ENCODE measurements at regions not wholly inside any gene's neighbourhood (a gene's known extent, or its start where the extent isn't known, plus 50 kb on each side); places are given as distances from the start of the nearest gene placed in this dataset.

DNA sequence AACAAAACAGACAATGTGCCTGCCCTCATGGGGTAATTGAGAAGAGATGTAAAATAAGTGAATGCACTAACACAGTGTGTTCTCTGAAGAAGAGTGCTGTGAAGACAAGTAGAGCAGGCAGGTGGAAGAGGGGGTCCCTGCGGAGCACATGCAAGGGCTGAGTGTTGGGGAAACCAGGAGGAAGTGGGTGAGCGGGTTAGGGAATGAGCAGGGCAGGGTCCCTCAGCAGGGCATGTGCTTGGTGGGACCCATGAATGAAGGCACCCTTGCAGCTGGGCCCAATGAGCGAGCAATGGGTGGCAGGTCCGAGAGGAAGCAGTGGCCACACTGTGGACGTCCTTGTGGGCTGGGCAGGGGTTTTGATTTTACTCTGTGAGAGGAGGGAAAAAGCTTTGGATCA lies 376.6 kb upstream of the COBL start:
- Mint-ChIP-seq H3K36me3 (ENCODE audit: low read depth) (no peaks in the 10 kb centered on the region), H3K4me3 (ENCODE audit: unreplicated experiment) (no peak overlapping the region)

GRCh38 chr7:51689547-51689946 lies 372.9 kb upstream of the COBL start:
- no peak for TF ChIP-seq CTCF (IDR thresholded peaks at IDR 0.05)
- Mint-ChIP-seq H3K27ac (ENCODE audit: unreplicated experiment) (no peak overlapping the region), H3K4me1 (ENCODE audit: low read depth) (no peaks in the 10 kb centered on the region), H3K9me3 (ENCODE audit: low read depth) (peaks cover 16% of the 10 kb centered on the region), H3K4me3 (ENCODE audit: unreplicated experiment) (no peak overlapping the region), H3K36me3 (ENCODE audit: low read depth) (no peaks in the 10 kb centered on the region), H3K27me3 (ENCODE audit: low read depth) (no peaks in the 10 kb centered on the region)
- no peak for DNase-seq (ENCODE audit: low spot score)

More for the DNA sequence above, 376.6 kb upstream of the COBL start:
- Mint-ChIP-seq H3K9me3 (ENCODE audit: low read depth) (peaks cover 5% of the 10 kb centered on the region), H3K27ac (ENCODE audit: unreplicated experiment) (no peak overlapping the region), H3K4me1 (ENCODE audit: low read depth) (no peaks in the 10 kb centered on the region), H3K27me3 (ENCODE audit: low read depth) (no peaks in the 10 kb centered on the region)
- no peak for TF ChIP-seq CTCF (IDR thresholded peaks at IDR 0.05)
- no peak for DNase-seq (ENCODE audit: low spot score)

- no peak overlapping the region for H3K4me3 Mint-ChIP-seq (ENCODE audit: unreplicated experiment)
These were observed 369.2 kb upstream of the COBL start for GRCh38 chr7:51685794-51686193.

DNA sequence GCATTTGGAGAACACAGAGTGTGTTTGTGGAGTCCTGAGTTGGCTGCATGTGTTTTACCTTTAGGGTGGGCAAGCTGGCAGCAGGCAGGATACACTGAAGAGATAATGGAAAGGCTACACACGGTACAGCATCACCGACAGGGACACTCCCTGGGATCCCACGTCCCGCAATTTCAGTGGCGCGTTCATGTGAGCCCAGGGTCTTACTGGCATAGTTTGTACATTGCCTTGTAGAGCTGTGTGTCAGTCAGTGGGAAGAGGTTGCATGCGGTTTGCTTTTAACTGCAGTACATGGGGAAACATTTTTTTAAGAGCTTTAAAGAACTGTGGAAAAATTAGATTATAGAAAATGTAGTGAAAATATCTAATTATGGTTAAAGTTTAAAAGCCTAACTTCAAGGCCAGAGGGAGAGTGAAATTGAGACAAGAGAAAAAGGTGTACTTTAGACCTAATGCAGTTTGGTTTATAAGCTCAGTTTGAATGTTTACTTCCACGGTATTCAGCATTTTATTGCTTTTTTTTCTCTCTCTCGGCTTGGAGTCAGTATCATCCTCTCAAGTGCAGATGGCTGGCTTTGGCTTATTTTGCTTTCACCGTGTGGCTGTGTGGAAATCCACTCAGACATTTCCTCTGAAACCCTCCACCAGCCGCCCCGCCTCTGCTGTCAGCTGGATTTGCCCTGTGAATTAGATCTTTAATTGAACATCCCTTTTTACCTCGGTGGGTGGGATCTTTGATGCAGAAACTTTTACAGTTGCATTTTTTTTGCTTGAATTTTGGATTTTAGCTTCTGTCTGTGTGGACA lies 364.2 kb upstream of the COBL start:
- TF ChIP-seq CTCF (IDR thresholded peaks at IDR 0.05) = no peak
- no peak for DNase-seq (ENCODE audit: low spot score)
- no peaks in the 10 kb centered on the region for H3K27me3 Mint-ChIP-seq (ENCODE audit: low read depth)
- H3K27ac Mint-ChIP-seq (ENCODE audit: unreplicated experiment) = no peak overlapping the region
- H3K4me3 Mint-ChIP-seq (ENCODE audit: unreplicated experiment) = no peak overlapping the region
- peaks cover 20% of the 10 kb centered on the region for H3K9me3 Mint-ChIP-seq (ENCODE audit: low read depth)
- H3K36me3 Mint-ChIP-seq (ENCODE audit: low read depth) = no peaks in the 10 kb centered on the region
- no peaks in the 10 kb centered on the region for H3K4me1 Mint-ChIP-seq (ENCODE audit: low read depth)

More at GRCh38 chr7:51685794-51686193, 369.2 kb upstream of the COBL start:
- H3K27me3 Mint-ChIP-seq (ENCODE audit: low read depth) = no peaks in the 10 kb centered on the region
- H3K36me3 Mint-ChIP-seq (ENCODE audit: low read depth) = no peaks in the 10 kb centered on the region
- no peak for DNase-seq (ENCODE audit: low spot score)
- no peaks in the 10 kb centered on the region for H3K4me1 Mint-ChIP-seq (ENCODE audit: low read depth)
- no peak overlapping the region for H3K27ac Mint-ChIP-seq (ENCODE audit: unreplicated experiment)
- TF ChIP-seq CTCF (IDR thresholded peaks at IDR 0.05) = no peak
- peaks cover 26% of the 10 kb centered on the region for H3K9me3 Mint-ChIP-seq (ENCODE audit: low read depth)

DNA sequence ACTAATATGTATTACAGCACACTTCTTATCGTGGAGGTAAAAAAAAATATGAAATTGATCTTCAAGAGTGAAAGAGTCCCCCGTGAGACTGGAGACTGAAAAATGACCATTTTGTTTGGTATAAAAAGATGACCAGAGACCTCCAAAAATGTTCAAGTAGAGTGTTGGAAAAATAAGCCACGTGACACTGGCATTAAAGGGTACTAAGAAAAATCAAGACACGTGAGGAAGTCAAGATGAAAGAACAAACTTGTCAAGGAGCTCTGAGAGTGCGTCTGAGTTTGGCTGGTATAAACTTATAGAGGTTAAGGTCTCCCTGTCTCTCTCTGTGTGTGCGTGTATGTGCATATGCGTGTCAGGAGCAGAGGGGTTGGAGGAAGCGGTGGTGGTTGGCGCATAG lies 362.7 kb upstream of the COBL start:
- H3K4me1 Mint-ChIP-seq (ENCODE audit: low read depth) = no peaks in the 10 kb centered on the region
- H3K27me3 Mint-ChIP-seq (ENCODE audit: low read depth) = no peaks in the 10 kb centered on the region
- DNase-seq (ENCODE audit: low spot score) = no peak
- H3K27ac Mint-ChIP-seq (ENCODE audit: unreplicated experiment) = no peak overlapping the region
- H3K36me3 Mint-ChIP-seq (ENCODE audit: low read depth) = no peaks in the 10 kb centered on the region
- peaks cover 18% of the 10 kb centered on the region for H3K9me3 Mint-ChIP-seq (ENCODE audit: low read depth)
- no peak overlapping the region for H3K4me3 Mint-ChIP-seq (ENCODE audit: unreplicated experiment)
- no peak for TF ChIP-seq CTCF (IDR thresholded peaks at IDR 0.05)

Measured in chondrocyte (in vitro differentiated cells).